Stimulated activated CD8-positive, alpha-beta memory T cell treated with anti-CD3 and anti-CD28 coated beads, Interleukin-4, amount 100 ng/mL, for 24 hours (primary cell): ENCODE measurements at regions not wholly inside any gene's neighbourhood (a gene's known extent, or its start where the extent isn't known, plus 50 kb on each side); places are given as distances from the start of the nearest gene placed in this dataset.

Source experiments
- DNase-seq: peaks from one replicate; pipeline ENCODE4 v3.0.0-alpha.2; 2020; ENCODE audit warnings: low read depth

GRCh38 chr20:16946097-16946496 lies 197.9 kb downstream of the OTOR start:
- DNase-seq, result no peak

GRCh38 chr20:16947479-16947878 lies 199.3 kb downstream of the OTOR start:
- no peak for DNase-seq

- DNase-seq, result no peak
Measured at GRCh38 chr20:16951876-16952275, 203.7 kb downstream of the OTOR start.

GRCh38 chr20:16952965-16953364 lies 204.8 kb downstream of the OTOR start:
- DNase-seq, result no peak

DNA sequence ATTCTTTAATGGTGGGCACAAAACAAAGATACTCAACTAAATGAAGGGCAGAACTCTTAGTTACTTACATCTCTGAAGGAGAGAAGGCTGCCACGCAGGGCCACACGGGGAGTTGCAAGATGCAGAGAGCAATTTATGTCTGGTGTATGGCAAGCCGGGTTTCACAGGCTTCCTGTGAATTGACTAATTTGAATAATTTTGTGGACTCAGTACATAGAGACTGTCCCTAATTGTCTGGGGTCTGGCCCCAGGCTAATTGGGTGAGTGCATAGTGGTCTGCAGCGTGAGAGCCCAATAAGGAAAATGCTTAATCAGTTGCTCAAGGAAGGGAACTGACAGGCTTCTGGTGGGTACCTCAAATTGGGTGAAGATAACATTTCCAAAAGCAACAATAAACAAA lies 205.7 kb downstream of the OTOR start:
- no peak for DNase-seq

DNA sequence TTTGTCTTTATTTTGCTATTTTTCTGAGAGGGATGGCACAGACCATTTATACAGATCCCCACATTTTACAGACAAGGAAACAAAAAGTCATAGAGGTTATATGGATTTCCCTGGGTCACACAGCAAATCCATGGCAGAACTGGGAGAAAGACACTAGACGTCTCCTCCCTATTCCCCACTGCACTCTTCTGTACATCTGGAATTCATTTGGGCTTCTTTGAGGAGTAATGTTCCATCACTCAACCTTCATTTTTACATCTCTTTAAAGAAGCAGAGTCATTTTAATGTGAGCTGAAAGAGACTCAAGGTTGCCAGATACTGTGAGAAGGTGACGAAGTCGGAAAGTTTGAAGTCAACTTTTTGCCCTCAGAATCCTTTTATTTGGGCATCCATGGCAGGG lies 207.3 kb downstream of the OTOR start:
- no peak for DNase-seq

GRCh38 chr20:16955971-16956370 lies 207.8 kb downstream of the OTOR start:
- no peak for DNase-seq

GRCh38 chr20:16965401-16965800 lies 217.2 kb downstream of the OTOR start:
- no peak for DNase-seq

DNA sequence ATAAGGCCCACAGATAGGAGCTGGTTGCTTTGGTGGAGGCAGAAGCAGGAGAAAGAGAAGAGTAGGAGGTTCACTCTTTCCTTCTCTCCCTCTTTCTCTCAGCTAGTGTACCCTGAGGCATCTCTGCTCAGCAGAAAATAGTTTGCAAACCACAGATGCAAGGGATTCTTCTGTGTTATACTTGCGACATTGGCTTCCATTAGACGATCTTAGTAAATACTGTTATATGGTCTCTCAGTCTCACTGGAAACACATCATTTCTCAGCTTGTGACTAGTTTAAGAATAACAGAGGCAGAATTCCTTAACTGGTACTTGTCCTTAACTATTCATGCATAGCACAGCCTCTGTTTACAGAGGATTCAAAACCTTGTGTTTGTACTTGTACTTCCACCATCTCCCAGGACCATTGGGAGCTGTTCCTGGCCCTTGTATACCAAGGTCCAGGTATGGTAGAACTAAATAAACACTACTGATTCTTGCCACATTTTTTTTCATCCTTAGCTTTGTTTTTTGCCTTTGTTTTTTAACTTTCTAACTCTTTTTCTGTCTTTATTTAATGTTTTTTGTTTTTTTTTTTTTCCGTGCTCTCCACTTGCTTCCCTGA lies 218.2 kb downstream of the OTOR start:
- DNase-seq, result no peak

DNA sequence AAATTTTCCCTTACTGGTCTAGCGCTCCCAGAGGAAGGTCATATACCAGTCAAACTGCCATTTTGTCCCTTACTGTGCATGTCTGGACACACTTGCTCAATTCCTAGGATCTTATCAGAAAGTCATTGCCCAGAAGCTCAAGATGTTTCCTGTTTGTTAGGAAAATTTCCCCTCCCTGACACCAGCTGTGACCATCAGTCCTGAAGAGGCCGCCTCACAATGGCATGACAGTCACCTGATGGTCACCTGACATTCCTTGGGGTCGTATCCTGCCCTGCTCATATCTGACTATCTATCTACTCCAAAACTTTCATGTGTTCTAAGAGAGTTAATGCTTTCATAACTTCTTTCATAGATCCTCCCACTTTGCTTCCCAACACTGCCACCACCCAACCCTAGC lies 219.9 kb downstream of the OTOR start:
- no peak for DNase-seq

DNA sequence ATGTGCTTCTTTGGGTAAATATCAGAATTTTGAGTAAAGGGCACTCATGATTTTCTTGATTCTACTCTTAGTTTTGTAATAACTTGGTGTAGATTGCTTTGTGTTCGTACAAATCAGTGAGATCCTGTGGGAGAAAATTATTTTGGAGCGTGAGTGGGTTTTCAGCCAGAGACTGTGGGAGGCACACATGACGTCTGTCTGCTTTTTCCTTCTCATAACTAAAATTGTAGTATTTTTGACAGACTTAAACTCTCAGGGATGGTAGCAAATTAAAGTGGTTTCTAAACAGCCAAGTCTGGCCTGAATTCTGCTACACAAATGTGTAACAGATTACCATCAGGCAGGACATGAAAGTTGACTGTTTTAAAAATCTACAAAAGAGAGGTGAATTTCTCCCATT lies 222.6 kb downstream of the OTOR start:
- DNase-seq, result no peak

DNA sequence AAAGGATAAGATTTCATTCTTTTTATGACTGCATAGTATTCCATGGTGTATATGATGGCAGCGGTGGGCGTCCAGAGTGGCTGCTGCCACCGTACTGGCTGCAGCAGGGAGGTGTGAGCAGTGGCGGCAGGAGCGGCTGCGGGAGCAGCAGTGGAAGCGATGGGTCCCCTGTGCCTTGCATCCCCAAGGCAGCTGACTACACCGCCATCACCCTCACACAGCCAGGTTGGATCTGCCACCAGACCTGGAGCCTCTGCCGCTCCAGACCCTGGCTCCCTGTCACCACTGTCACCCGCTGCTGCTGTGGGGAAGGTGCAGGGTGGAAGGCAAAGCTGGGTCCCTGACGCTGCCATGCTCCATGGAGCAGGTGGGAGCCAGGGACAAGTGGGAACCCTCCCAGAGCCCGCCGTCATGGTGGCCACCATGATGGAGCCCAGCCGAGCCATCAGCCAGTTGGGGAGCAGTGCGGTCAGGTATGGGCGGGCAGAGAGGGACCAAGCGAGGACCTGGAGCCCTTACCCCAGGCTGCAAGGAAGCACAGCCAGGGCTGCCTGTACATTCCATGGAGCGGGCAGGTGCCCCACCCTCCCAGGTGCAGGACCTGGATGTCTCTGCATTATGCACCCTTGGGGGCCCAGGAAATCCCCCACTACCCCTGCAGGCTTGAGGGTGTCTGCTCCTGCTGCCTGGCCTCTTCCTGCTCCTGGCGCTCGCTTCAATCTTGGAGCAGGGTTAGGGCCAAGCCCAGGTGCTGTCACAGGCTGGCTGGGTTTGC lies 226.1 kb downstream of the OTOR start:
- no peak for DNase-seq

DNA sequence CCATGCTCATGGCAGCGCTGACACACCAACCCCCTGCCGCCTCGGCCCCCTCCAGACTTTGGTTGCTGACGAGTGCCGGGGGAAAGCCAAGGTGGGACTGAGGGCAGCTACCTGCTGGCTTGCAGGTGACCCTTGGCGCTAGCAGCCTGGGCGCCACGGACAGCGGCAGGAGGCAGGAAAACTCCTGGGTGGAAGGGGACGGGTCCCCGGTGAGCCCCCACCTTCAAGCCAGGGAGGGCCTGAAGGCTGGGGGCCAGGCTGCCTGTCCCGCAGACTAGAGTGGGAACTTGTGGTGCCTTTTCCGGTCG lies 226.7 kb downstream of the OTOR start:
- no peak for DNase-seq

GRCh38 chr20:16975682-16976081 lies 227.5 kb downstream of the OTOR start:
- DNase-seq, result no peak

GRCh38 chr20:16978497-16978896 lies 230.3 kb downstream of the OTOR start:
- DNase-seq, result no peak

DNA sequence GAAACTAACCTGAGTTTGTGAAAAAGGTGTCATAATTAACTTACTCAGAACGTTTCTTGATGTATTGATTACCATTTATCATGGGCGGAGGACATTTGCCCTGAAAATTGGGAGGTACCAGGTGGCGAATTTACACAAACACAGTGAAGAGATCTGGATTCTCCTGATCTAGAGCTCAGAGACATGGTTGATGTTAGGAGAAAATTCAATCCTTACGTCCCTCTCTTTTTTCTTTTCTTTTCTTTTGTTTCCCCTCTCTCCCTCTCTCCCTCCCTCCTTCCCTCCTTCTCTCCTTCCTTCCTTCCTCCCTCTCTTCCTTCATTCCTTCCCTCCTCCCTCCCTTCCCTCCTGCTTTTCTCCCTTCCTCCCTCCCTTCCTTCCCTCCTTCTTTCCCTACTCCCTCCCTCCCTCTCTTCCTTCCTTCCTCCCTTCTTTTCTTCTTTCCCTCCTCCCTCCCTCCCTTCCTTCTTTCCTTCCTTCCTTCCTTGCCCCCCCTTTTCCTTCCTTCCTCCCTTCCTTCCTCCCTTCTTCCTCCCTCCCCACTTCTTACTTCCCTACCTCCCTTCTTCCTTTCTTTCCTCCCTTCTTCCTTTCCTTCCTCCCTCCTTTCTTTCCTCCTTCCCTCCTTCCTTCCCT lies 234.1 kb downstream of the OTOR start:
- DNase-seq, result no peak

DNA sequence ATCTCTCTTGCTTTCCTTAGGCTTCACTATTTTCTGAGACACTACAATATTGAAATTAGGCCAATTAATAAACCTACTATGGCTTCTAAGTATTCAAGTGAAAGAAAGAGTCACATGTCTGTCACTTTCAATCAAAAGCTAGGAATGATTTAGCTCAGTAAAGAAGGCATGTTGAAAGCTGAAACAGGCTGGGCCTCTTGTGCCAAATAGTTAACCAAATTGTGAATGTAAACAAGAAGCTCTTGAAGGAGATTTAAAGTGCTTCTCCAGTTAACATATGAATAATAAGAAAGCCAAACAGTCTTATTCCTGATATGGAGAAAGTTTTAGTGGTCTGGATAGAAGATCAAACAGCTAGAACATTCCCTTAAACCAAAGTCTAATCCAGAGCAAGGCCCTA lies 236.3 kb downstream of the OTOR start:
- DNase-seq, result no peak

DNA sequence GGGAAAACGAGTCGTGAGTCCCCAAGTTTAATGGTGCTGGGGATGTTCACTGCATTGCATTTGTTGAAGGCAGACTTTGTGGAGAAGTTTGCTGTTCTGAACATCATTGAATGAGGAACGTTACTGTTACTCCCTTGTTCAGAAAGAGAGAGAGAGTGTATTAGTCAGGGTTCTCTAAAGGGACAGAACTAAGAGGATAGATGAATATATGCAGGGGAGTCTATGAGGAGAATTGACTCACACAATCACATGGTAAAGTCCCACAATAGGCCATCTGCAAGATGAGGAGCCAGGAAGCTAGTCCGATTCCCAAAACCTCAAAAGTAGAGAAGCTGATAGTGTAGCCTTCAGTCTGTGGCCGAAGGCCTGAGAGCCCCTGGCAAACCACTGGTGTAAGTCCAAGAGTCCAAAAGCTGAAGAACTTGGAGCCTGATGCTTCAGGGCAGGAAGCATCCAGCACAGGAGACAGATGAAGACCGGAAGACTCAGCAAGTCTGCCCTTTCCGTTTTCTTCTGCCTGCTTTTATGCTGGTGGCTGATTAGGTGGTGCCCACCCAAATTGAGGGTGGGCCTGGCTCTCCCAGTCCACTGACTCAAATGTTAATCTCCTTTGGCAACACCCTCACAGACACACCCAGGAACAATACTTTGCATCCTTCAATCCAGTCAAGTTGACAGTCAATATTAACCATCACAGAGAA lies 223.5 kb upstream of the PCSK2 start:
- DNase-seq, result no peak

DNA sequence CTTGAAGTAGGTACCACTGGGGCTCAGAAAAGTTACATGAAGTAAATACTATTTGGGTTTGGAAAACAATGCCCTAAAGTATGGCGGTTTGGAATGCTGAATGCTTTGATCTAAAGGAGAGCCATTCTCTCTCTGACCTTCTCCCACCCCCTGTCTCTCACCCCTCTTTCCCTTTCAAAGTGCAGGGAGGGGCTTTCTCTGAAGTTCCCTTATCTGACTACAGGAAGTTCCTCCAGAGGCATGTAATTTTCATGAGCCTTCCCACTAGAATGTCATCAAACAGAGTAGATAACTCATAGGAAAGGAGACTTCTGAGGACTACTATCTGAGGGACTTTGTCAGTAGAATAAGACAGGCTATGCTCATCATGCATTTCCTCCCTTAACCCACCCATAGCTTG lies 216.7 kb upstream of the PCSK2 start:
- no peak for DNase-seq

- no peak for DNase-seq
Measured at GRCh38 chr20:17012546-17013226, 214.2 kb upstream of the PCSK2 start.

DNA sequence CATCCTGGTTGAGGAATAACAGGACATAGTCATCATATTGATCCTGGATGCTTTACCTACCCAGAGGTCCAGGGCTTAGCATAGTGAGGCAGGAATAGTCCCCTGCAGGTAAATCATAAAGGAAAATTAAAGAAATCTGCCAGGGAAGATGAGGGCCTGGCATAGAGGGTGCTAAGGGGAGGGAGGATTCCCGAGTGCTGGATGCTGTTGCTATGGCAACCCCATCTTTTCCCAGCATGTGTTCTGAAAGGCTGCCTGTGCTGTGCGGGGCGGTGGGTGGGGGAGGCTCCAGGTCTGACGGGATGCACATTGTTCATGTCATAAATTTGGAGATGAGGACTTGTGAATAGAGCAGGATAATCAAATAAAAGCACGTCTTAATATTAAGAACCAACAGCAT lies 212.6 kb upstream of the PCSK2 start:
- DNase-seq, result no peak

DNA sequence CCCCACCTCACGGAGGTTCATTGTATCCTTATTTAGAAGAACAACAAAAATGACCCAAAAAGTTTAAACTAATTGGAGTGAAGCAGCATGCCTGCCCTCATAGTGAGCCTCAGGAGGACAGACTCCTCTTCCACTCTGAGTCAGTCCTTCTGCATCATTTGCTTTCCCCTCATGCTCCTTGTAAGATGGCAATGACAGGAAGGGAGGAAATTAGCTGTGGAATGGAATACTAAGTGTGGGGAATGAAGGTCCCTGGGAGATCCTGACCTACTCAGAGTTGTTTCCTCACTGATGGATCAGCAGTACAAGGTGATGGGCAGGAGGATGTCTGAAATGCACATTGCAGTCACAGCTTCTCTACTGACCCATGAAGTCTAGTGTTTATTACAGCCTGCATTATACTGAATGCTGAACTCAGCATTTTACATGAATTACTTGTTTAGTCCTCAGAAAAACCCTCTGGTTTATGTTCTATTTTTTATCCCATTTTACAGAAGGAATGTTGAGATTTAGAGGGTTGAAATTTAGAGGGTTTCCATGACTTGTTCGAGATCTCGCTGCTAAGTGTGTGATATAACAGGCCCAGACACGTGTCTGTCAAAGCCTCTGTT lies 212.0 kb upstream of the PCSK2 start:
- DNase-seq, result no peak
